LNCaP clone FGC (cell line): ENCODE measurements at regions not wholly inside any gene's neighbourhood (a gene's known extent, or its start where the extent isn't known, plus 50 kb on each side); places are given as distances from the start of the nearest gene placed in this dataset.
"Not testable (repeated sequence)": the region's sequence is repeated elsewhere in the genome, so short reads cannot be mapped to it uniquely, and the experiment has no call there.

Experiments used
- DNase-seq: peaks from one replicate; pipeline ENCODE4 v3.0.0-alpha.2; 2011; ENCODE audit warnings: low read depth
- H3K4me3 ChIP-seq: 2 replicates; pipeline ENCODE4 v1.5.1; 2011; ENCODE audit warnings: mild to moderate bottlenecking, low read depth, low read length, control low read depth
- CTCF ChIP-seq: IDR thresholded peaks from 2 replicates; pipeline ENCODE4 v1.5.1; 2012; ENCODE audit warnings: mild to moderate bottlenecking; ENCODE audit not compliant: control insufficient read depth, insufficient read depth; ENCODE audit errors: extremely low read depth

GRCh38 chr21:14744368-14744767 lies 198.3 kb upstream of the SAMSN1 start:
- no peak for DNase-seq
- no peak overlapping the region for H3K4me3 ChIP-seq
- TF ChIP-seq CTCF: no peak

GRCh38 chr21:14742119-14742518 lies 196.0 kb upstream of the SAMSN1 start:
- no peak for TF ChIP-seq CTCF
- H3K4me3 ChIP-seq: no peak overlapping the region
- no peak for DNase-seq

- peak; percentile 32 for DNase-seq
- no peak overlapping the region for H3K4me3 ChIP-seq
- TF ChIP-seq CTCF: no peak
Observed at GRCh38 chr21:14741256-14741655, 195.1 kb upstream of the SAMSN1 start.

GRCh38 chr21:14740692-14741091 lies 194.6 kb upstream of the SAMSN1 start:
- no peak for TF ChIP-seq CTCF
- no peak overlapping the region for H3K4me3 ChIP-seq

GRCh38 chr21:14740116-14740515 lies 194.0 kb upstream of the SAMSN1 start:
- no peak for TF ChIP-seq CTCF
- no peak for DNase-seq
- no peak overlapping the region for H3K4me3 ChIP-seq

More at GRCh38 chr21:14740692-14741091, 194.6 kb upstream of the SAMSN1 start:
- no peak for DNase-seq

GRCh38 chr21:14739590-14739989 lies 193.5 kb upstream of the SAMSN1 start:
- no peak for DNase-seq
- H3K4me3 ChIP-seq: no peak overlapping the region
- TF ChIP-seq CTCF: no peak

GRCh38 chr21:14738576-14738975 lies 192.5 kb upstream of the SAMSN1 start:
- H3K4me3 ChIP-seq, DNase-seq: not testable (repeated sequence)
